ENCODE measurements at regions not wholly inside any gene's neighbourhood (a gene's known extent, or its start where the extent isn't known, plus 50 kb on each side); places are given as distances from the start of the nearest gene placed in this dataset.

- TF ChIP-seq EZH2 (IDR thresholded peaks at IDR 0.05; ENCODE audit: insufficient read depth, poor library complexity, severe bottlenecking) (no peak), EZH2phosphoT487 (IDR thresholded peaks at IDR 0.05; ENCODE audit: insufficient read depth, low read depth) (no peak)
Observed at GRCh38 chr1:222257027-222257426, 290.9 kb downstream of the HHIPL2 start.

Measured in GM23248 (cell line).